Fibroblast of skin of abdomen (primary cell): ENCODE measurements at regions not wholly inside any gene's neighbourhood (a gene's known extent, or its start where the extent isn't known, plus 50 kb on each side); places are given as distances from the start of the nearest gene placed in this dataset.
"Not testable (repeated sequence)": the region's sequence is repeated elsewhere in the genome, so short reads cannot be mapped to it uniquely, and the experiment has no call there.

ENCODE experiments used
- DNase-seq: peaks from one replicate; pipeline ENCODE4 v3.0.0-alpha.2; 2013

GRCh38 chr5:122600924-122601323 is 174.0 kb upstream of the SNX2 start:
- no peak for DNase-seq

- DNase-seq, result no peak
These were observed 172.2 kb upstream of the SNX2 start for GRCh38 chr5:122602700-122603099.

- no peak for DNase-seq
These were observed 169.6 kb upstream of the SNX2 start for GRCh38 chr5:122605236-122605635.

- DNase-seq, result no peak
These were observed 167.1 kb upstream of the SNX2 start for GRCh38 chr5:122607818-122608217.

GRCh38 chr5:122608222-122608621 is 166.7 kb upstream of the SNX2 start:
- no peak for DNase-seq

GRCh38 chr5:122611406-122611805 is 163.5 kb upstream of the SNX2 start:
- DNase-seq, result no peak

- no peak for DNase-seq
These were observed 162.0 kb upstream of the SNX2 start for GRCh38 chr5:122612901-122613300.

- no peak for DNase-seq
These were observed 159.7 kb upstream of the SNX2 start for GRCh38 chr5:122615146-122615545.

- DNase-seq, result no peak
These were observed 159.0 kb upstream of the SNX2 start for GRCh38 chr5:122615832-122616231.

GRCh38 chr5:122618046-122618445 is 156.8 kb upstream of the SNX2 start:
- not testable (repeated sequence) for DNase-seq

- DNase-seq, result not testable (repeated sequence)
These were observed 154.1 kb upstream of the SNX2 start for GRCh38 chr5:122620768-122621167.

GRCh38 chr5:122628714-122629113 is 146.2 kb upstream of the SNX2 start:
- DNase-seq, result not testable (repeated sequence)

GRCh38 chr5:122629121-122629677 is 145.7 kb upstream of the SNX2 start:
- no peak for DNase-seq

GRCh38 chr5:122638581-122638980 is 136.3 kb upstream of the SNX2 start:
- DNase-seq, result no peak

GRCh38 chr5:122639033-122639432 is 135.8 kb upstream of the SNX2 start:
- DNase-seq, result no peak

GRCh38 chr5:122639864-122640263 is 135.0 kb upstream of the SNX2 start:
- DNase-seq, result no peak

GRCh38 chr5:122649080-122649479 is 125.8 kb upstream of the SNX2 start:
- peak; percentile 28 for DNase-seq

GRCh38 chr5:122653087-122654017 is 121.5 kb upstream of the SNX2 start:
- DNase-seq, result peak; percentile 75

- peak; percentile 79 for DNase-seq
These were observed 118.7 kb upstream of the SNX2 start for GRCh38 chr5:122656160-122656559.

- no peak for DNase-seq
These were observed 118.3 kb upstream of the SNX2 start for GRCh38 chr5:122656577-122656976.

GRCh38 chr5:122661496-122662180 is 113.2 kb upstream of the SNX2 start:
- DNase-seq, result no peak

- DNase-seq, result peak; percentile 32
These were observed 109.8 kb upstream of the SNX2 start for GRCh38 chr5:122665051-122665450.

- DNase-seq, result no peak
These were observed 106.3 kb upstream of the SNX2 start for GRCh38 chr5:122668552-122668951.

GRCh38 chr5:122669709-122670108 is 105.2 kb upstream of the SNX2 start:
- not testable (repeated sequence) for DNase-seq
